Stimulated activated CD4-positive, alpha-beta T cell treated with anti-CD3 and anti-CD28 coated beads, Interleukin-1b, Interleukin-23, amount 100 ng/mL, for 48 hours (primary cell): ENCODE measurements at regions not wholly inside any gene's neighbourhood (a gene's known extent, or its start where the extent isn't known, plus 50 kb on each side); places are given as distances from the start of the nearest gene placed in this dataset.

ENCODE experiments used
- DNase-seq: peaks from one replicate; pipeline ENCODE4 v3.0.0-alpha.2; 2020

DNA sequence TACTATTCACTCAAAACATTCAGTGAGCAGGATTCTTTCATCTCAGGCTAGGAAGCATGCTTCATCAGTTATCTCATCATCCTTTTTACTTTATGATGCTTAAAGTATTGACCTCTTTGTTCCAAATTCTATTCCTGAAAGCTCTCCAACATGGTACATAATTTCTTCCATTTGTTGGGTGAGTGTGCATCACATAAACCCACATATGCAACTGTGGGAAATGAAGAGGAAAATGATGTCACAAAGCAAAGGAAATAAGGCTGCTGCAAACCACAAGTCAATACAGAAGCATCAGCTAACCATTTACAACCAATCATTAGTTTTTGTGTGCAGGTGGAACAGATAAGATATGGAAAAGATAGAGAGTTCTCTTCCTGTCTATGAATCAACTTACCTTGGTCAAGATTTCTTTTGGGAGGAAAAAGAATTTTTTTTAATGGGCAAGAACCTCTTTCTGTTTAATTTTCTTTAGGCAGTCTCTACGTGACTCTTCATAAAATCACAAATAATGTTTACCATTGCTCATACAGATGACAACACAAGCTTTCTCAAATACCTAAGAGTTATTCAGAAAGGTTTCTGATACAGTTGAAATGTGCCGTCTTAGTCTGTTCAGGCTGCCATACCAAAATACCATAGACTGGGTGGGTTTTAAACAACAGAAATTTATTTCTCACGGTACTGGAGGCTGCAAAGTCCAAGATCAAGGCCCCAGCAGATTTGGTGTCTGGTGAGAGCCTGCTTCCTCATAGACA lies 259.9 kb downstream of the ADGRG6 start:
- DNase-seq, result no peak

DNA sequence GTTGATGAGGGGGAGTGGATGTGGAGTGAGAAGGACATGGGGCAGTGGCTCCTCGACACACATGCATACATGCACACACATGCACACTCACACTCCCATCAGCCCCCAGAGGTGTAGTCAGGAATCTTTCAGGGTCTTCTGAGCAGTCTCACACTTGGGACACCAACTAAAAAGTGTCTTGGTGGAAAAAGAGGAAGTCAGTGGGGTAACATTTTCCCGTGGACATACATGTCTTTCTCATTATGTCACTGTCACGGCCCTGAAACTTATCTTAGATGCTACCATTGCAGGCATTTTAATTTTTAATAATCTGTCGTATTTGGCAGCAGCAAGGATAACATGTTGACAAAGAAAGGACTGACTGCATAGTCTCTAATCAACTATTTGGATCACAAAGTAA lies 261.1 kb downstream of the ADGRG6 start:
- no peak for DNase-seq

DNA sequence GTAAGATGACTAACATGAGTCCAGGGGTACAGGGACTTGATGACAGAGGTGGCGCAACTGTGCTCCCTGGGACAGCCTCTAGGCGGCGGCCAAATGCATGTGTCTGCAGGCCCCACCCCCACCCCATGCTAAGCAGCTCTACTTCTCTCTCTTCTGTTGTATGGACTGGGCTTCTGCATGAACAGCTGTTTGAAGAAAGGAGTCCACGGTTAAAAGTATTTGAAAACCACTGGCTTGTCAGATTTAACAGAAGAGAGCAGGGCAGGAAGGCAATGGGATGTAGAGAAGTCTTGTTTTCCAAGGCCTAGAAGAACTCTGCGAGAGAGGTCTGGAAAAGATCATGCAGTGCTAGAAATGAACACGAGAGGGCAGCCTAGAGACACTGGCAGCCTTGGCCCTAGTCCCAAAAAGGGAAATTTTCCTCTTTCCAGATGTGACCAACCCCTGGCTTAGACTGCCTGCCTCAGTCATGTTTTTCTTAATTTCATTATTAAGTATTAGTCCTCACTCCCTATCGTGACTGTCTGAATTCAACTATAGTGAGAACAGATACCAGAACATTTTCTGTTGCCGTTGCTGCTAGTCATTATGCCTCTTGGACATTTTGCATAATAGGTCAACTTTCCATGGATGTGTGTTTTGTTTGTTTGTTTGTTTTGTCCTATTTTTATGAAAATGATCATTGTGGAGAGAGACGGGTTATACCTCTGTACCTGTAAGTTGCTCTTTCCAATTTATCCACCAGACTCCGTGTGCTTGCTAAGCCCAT lies 265.0 kb downstream of the ADGRG6 start:
- peak; percentile 48 for DNase-seq

DNA sequence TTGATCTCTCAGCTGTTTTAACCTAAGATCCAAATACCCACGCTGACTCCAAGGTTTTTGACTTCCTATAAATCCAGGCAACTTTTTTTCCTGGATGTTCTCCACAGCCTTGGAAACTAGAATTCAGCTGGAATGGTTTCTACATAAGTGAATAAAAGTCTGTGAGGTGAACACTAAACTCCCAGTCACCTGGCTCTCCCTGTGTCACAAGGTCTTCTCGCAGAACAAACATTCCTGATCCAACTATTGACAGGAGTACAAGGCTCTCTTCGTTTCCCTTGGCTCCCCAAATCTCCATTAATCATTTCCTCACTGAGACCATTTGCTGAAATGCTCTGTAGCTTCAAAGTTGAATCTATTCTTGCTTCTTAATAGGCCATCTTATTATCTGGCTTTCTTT lies 265.7 kb downstream of the ADGRG6 start:
- no peak for DNase-seq

DNA sequence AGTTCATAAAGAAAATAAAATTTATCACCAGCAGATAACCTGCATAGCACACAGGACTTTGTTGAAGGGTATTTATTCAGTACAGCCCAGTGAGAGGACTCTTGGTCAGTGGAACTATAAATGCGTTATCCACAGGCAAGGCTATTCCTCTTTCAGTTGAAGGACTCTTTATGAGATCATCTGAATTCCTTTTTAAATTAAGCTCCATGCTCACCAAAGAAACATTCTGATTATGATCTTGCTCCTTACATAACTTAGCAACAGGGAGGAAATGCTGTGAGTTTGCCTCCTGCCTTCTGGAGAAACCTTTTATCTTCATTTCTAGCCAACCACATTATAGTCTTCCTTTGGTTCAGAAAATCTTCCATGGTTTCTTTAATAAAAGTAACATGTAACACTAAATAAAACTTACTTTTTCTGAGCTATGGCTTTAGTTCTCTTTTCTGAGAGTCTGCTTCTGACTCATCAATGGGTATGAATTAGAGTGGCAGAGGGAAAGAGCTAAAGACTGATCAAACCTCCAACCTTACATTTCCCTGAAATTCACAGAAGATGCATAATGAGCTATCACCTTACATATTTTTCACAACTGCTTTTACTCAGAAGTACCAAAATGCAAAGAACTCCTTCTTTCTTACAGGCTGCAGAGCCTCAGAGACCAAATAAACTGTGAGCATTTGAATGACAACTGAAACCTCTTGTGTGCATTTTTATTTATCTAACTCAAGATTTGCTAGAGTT lies 267.2 kb downstream of the ADGRG6 start:
- DNase-seq, result no peak

DNA sequence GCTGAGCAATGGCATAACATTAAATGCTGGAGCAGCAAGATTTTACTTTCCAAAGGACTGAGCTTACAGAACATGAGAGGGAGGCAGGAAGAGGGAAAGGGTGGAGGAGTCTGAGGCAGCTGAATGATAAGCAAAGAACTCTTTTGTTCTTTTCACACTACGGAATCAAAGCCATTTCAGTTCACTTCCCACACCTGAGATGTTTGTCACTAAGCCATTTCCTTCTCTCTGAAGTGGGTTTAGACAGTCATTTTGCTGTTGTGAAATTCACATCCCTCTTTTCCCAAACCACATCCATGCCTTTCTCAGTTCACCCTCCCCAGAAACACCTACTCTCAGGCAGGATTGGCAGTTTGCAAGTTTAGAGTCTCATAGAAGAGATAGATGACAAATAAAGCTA lies 267.9 kb downstream of the ADGRG6 start:
- DNase-seq, result no peak

DNA sequence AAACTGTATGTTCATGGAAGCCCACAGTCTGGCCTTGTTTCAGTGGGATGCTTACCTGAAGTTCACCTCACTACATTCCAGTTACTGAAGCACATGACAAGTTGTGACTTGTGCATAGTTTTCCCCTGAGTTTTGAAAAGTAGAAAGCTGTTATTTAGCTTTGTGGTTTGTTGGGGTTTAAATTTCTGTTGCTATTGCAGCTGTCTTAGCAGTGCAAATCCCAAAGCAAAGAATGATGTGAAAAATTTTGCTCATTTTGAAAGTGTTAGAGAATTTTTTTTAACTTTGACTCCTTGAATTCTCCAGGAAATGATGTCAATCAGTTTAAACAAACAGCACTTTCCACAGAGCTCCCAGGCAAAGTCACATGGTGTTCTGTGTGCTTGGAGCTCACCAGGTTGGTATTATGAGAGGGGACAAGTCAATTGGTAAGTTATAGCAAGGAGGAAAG lies 268.4 kb downstream of the ADGRG6 start:
- DNase-seq, result no peak

DNA sequence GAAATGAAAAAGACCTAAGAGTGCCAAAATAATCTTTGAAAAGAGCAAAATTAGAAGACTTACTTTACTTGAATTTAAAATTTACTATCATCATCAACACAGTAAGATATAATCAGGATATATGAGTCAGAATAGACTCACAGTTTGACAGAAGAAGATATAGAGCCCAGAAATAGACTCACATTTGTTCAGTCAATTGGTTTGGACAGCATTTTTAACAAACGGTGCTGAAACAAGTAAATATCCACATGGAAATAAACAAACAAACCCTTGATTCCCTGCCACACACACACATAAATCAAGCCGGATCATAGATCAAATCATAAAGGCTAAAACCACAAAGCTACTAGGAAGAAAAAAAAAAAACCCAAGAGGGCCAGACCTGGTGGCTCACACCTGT lies 291.1 kb downstream of the ADGRG6 start:
- DNase-seq, result no peak

DNA sequence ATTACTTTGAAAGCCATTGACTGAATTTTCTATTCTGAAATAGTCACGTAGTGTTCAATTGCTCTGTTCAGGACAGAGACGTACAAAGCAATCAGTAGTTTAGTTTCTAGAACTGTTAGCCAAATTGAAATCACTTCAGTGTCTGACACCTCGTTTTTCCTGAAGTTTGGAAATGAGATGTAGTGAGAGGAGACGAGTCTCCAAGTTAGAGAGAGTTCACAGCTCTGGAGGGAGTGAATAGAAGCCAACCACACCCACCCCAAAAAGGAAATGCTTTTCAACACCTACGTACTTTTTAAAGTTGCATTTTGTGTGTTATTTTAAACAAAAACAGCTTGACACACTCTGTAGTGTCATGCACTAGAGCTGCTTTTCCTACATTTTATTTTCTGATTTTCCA lies 296.0 kb downstream of the ADGRG6 start:
- no peak for DNase-seq

DNA sequence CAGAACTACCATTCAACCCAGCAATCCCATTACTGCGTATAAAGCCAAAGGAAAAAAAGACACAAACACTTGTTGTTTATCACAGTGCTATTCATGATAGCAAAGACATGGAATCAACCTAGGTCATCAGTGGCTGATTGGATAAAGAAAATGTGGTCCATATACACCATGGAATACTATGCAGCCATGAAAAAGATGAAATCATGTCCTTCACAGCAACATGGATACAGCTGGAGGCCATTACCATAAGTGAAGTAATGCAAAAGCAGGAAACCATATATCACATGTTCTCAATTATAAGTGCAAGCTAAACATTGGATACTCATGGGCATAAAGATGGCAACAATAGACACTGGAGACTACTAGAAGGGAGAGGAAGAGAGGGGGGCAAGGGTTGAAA lies 299.6 kb downstream of the ADGRG6 start:
- no peak for DNase-seq

DNA sequence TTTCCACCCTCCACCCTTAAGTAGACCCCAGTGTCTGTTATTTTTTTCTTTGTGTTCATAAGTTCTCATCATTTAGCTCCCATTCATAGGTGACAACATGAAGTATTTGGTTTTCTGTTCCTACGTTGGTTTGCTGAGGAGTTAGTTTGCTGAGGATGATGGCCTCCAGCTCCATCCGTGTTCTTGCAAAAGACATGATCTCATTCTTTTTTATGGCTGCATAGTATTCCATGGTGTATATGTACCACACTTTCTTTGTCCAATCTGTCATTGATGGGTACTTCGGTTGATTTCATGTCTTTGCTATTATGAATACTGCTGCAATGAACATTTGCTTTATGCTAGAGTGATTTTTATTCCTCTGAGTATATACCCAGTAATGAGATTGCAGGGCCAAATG lies 301.2 kb downstream of the ADGRG6 start:
- DNase-seq, result no peak

DNA sequence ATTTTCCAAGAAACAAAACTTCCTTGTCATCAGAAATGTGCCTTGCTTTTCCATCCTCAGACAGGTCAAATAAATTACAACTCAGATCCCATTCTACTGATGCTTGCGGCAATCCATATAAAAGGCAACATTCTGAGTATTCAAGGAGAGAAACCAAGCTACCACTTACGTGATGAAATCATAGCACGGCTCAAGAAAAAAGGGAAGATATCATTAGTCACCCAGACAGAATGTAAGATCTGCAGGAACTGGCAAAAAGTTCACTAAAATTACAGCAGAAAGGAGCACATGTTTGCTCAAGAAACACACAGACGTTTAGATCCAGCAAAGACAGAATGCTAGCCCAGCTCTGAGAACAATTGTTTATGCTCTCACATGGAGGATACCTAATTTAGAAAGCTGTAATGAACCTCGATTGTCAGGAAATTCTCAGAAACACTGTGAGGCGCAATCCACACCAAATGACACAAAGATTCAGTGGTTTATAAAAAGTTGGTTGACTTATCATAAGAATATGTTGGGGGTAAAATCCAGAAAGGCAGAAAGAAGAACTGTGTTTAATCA lies 304.2 kb downstream of the ADGRG6 start:
- no peak for DNase-seq

DNA sequence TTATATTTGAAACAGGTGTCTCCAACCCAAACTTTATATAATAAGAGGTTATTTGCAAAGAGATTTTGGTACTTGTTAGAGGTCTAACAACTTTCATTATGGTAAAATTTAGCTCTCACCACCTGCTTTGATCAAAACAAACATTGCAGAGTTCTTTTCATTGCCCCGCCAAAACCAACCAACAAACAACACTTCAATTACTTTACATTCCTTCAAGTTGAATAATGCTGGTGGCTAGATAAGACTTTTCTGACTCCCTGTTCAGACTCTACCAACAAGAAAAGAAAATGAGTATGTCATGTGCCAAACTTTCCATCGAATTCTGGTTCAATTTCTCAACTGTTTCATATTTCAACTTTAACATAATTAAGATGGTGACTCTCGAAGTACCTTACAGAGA lies 311.1 kb downstream of the ADGRG6 start:
- DNase-seq, result no peak

DNA sequence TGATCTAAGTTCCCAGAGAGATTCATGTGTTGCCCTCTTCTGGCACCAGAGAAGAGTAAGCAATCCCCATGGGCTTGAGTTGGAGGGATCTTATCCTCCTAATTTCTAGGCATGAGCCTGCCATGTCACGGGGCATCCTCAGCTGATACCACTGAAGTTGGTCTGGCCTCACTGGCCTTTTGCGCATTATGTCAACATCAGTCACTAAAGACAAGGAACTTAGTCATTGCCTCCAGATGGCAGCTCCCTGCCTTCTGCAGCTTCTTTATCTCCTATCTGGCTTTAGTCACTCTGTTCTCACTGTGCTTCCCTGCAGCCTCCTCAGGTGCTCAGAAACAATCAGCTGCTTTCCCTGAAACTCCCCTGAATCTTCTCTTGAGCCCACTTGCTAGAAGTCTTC lies 312.2 kb downstream of the ADGRG6 start:
- no peak for DNase-seq

DNA sequence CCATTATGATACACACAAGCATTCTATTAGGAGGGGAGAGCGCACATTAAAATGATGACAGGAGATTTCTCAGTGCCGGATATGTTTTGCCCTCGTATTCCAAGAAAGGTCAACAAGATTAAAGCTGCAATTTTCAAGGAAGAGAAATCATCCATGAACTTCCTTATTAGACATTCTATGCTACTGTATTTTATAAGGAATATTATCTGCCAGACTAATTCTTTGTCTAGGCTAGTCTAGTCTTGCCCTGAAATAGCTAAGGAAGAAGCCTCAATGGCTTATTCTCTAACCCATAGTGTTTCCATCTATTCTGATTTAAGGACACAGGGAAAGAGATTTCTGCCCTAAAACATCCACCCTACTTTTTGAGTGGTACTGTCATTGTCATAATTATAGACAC lies 315.4 kb downstream of the ADGRG6 start:
- no peak for DNase-seq

DNA sequence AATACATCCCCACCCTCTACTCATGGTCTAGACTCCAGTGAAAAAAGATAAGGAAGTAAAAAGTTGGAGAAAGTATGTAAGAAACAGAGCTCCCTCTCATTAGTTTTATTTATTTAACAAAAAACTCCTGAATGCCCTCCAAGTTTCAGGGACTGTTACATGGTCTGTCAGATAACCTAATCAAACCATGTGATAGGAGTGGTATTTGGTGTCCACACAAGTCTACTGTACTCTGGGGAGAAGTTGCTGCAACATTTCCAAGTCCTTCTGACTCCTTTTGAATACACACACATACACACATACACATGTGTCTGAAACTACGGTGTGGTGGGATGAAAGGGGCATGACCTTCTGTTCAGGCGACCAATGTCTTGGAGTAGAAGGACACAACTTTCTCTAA lies 320.0 kb downstream of the ADGRG6 start:
- DNase-seq, result no peak

DNA sequence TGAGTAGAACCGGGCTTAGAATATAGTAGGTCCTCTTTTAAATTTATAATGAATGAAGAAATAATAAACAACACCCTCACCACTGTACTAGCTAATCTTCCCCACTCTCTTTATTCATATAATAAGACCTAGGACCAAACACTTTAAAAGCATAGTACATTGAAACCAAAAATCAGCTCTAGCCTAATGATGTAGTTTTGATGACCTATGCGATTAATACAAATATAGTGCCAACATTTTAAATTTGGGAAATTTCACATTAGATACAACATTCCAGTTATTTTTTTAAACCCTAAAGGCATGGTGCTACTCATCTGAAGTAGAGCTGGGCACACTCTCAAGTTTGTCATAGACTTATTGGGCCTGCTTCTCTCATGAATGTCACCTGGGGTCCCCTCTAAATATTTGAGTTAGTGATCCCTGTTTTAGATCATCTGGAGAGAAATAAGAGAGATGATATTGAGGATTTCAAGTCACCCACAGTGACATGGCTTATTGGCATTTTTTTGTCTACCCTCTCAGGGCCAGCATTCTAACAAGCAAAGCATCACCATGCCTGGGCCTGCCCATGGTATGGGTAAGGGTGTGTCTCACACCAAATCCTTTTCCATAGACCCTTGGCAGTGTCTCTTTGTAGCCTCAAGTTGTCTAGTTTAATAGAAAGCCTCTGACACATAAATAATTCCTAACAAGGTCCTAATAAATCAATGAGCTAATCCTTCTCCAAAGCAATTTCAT lies 319.8 kb downstream of the HIVEP2 start:
- no peak for DNase-seq

DNA sequence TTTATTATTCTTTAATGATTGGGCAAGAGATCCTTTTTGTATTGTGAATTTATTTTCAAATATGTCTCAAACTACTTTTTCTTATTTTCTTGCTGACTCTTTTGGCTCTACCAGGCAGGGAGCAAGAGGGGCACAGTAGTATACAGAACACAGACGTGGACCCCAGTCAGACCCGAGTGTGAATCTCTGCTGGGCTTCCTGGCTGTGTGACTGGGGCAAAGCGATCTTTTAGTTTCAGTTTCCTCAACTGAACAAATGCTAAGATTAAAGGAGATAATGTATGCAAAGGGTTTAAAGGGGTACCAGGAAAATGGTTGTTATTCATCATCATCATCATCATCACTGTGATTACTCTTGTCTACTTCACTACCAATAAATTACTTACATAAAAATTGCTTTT lies 317.5 kb downstream of the HIVEP2 start:
- no peak for DNase-seq

DNA sequence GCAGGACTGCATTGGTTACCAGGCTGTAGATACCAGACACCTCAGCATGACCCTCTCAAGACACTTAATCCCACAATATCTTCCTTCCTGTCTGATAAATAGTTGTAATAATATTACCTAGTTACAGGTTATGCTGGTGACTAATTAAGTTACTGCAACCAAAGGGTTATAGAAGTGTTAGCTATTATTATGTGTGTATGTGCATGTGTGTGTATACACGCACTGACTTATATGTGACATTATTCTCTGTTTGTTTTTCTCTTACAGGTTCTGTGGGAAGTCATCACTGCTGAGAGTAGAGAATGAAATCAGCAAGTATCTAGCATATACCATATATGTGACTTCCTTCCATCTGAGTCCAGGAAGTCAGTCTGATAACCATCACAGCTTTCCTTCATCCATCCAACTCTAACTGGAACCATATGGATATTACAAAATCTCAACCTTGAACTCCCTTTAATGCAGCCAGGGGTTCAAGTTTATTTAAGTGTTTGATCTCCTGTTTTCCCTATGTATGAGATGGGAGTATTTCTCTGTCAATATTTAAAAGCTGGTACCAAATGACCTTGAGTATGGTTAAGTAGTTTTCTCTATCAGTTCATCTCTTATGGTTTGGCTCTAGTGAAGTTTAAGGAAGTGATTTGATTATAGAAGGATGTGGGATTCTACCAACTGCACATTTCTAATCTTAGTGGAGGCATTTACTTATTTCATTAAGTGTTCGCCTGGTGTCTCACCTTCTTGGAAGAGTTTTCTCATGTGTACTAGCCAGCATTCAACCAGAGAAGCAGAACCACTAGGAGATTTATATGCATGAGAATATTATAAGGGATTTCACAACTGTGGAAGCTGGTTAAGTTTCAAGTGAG lies 313.2 kb downstream of the HIVEP2 start:
- DNase-seq, result no peak

DNA sequence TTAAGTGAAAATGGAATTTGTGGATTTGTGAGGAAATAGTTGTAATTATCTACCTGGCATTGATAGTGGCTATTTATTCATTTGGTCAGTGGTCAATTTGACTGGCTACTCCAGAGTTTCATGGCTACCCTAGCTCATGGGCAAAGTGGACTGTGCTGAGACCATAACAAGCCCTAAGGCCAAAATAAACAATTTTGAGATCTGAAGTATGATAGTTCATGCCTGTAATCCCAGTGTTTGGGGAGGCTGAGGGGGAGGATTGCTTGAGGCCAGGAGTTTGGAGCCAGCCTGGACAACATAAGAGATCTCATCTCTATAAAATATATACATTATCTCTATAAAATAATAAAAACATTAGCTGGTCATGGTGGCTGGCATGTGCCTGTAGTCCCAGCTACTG lies 311.7 kb downstream of the HIVEP2 start:
- no peak for DNase-seq

DNA sequence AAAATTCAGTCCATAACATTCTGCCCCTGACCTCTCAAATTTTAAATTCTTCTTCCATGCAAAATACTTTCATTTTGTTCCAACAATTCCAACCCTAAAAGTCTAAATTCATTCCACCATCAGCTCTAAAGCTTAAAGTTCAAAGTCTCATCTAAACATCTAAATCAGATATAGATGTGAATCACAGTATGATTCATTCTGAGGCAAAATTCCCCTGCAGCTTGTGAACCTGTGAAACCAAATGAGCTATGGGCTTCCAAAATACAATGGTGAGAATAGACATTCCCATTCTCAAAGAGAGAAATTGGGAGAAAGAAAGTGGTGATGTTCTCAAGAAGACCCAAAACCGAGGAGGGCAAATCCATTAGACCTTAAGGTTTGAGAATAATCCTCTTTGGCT lies 309.8 kb downstream of the HIVEP2 start:
- no peak for DNase-seq
